ENCODE measurements at regions not wholly inside any gene's neighbourhood (a gene's known extent, or its start where the extent isn't known, plus 50 kb on each side); places are given as distances from the start of the nearest gene placed in this dataset.

- Histone ChIP-seq H3K9me3 (ENCODE audit: control insufficient read depth, low read depth, low read length) (no peaks in the 10 kb centered on the region), H3K79me1 (ENCODE audit: insufficient read depth, low read depth, low read length, poor library complexity, severe bottlenecking) (no peaks in the 10 kb centered on the region), H3K79me2 (ENCODE audit: insufficient read depth, low read length) (no peaks in the 10 kb centered on the region), H3K27ac (ENCODE audit: insufficient read length, low read depth, low read length) (no peak overlapping the region), H2BK5ac (ENCODE audit: insufficient read length, low read length) (no peak overlapping the region), H2BK12ac (ENCODE audit: insufficient read length, low read depth, low read length) (no peak overlapping the region), H3K23me2 (ENCODE audit: insufficient read length, low read depth, low read length, poor library complexity, severe bottlenecking) (no peaks in the 10 kb centered on the region), H3K27me3 (ENCODE audit: insufficient read depth, low read length) (no peaks in the 10 kb centered on the region), H2BK120ac (ENCODE audit: low read depth, low read length, poor library complexity, severe bottlenecking) (no peak overlapping the region), H2BK15ac (ENCODE audit: low read depth, low read length) (no peak overlapping the region), H3K4me1 (ENCODE audit: insufficient read depth, low read length) (no peaks in the 10 kb centered on the region), H2AFZ (ENCODE audit: low read length) (no peak overlapping the region), H3K23ac (ENCODE audit: insufficient read length, low read depth, low read length) (no peak overlapping the region), H2AK5ac (ENCODE audit: insufficient read length, low read length) (no peak overlapping the region), H4K5ac (ENCODE audit: insufficient read length, low read depth, low read length) (no peak overlapping the region), H2BK20ac (ENCODE audit: low read depth, low read length, poor library complexity, severe bottlenecking) (no peak overlapping the region), H4K91ac (ENCODE audit: insufficient read length, low read depth, low read length) (no peak overlapping the region), H4K20me1 (ENCODE audit: control insufficient read depth, insufficient read depth, insufficient read length) (no peaks in the 10 kb centered on the region), H3K56ac (ENCODE audit: insufficient read length, low read depth, low read length) (no peak overlapping the region), H4K8ac (replicated peaks; ENCODE audit: insufficient read length, low read depth, low read length) (no peak overlapping the region), H3K4me2 (ENCODE audit: insufficient read depth, insufficient read length, low read length) (no peak overlapping the region), H3K18ac (ENCODE audit: insufficient read length, low read depth, low read length) (no peak overlapping the region), H3K14ac (ENCODE audit: insufficient read depth, low read length) (no peak overlapping the region; the same call in 1 of the 2 replicates), H3K4ac (ENCODE audit: low read depth, low read length) (no peak overlapping the region), H3K9ac (ENCODE audit: extremely low read depth, insufficient read length, low read length) (no peak overlapping the region), H3T11ph (ENCODE audit: low read length) (no peak overlapping the region)
- Mint-ChIP-seq H3K9me3 (peaks cover 82 to 84% of the 10 kb centered on the region in 2 experiments), H3K27me3 (ENCODE audit: low read depth) (no peaks in the 10 kb centered on the region; the same call in 1 of the 2 replicates), H3K36me3 (ENCODE audit: insufficient read depth in 1 of 3, low read depth in 3 of 3) (peaks cover 4 to 16% (median 5%) of the 10 kb centered on the region in 3 experiments; a peak in 6 of 7 replicates), H3K4me1 (no peaks in the 10 kb centered on the region), H3K27ac (no peak overlapping the region), H3K4me3 (no peak overlapping the region)
- DNase-seq = no peak
- TF ChIP-seq CTCF (conservative IDR thresholded peaks at IDR 0.05) = no peak
- no CpG with 5 or more reads among the region's 5 CpGs for whole genome bisulfite sequencing (ENCODE audit: extremely low coverage, insufficient read length, low lambda C conversion rate)
Measured at GRCh38 chrX:79065696-79066095, 78.8 kb upstream of the GPR174 start.

Measured in H9 (cell line).